GM18861 (cell line): ENCODE measurements at regions not wholly inside any gene's neighbourhood (a gene's known extent, or its start where the extent isn't known, plus 50 kb on each side); places are given as distances from the start of the nearest gene placed in this dataset.
"Not testable (repeated sequence)": the region's sequence is repeated elsewhere in the genome, so short reads cannot be mapped to it uniquely, and the experiment has no call there.

ENCODE experiments used
- ATAC-seq: cut with Tn5 transposase; IDR thresholded peaks from one replicate; pipeline ENCODE4 v1.9.1; 2021; ENCODE audit not compliant: unreplicated experiment

DNA sequence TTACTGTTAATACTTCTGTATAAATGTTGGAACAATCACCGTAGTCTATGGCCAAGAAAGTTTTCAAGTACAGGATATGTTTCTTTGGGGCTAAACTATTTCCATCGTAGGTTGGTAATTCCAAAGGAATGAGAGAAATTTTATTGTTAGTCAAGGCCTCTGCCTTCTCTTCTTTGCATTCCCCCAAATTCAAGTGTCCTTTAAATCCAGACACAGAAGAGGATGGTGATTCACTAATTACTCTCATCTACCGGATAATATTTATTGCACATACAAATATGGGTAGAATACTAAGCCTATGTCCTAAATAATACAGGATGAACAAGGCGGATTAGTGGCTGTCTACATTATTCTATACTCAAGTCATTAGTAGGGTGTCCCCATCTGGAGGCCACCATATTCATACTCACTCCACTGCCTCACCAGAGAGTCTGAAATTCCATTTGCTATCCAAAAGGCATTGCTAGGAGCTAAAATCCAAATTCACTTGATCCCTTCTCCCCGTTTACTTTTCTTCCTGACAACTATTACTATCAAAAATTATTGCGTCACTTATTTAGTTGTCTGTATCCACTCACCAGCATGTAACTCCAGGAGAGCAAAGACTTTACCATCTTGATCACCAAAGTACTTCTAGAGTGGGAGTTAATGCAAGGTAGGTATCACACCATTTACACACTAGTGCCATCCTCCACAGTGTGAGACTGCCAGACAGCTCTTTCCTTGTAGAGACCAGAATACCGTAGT, 82.4 kb upstream of the SGCG start:
- ATAC-seq = no peak

DNA sequence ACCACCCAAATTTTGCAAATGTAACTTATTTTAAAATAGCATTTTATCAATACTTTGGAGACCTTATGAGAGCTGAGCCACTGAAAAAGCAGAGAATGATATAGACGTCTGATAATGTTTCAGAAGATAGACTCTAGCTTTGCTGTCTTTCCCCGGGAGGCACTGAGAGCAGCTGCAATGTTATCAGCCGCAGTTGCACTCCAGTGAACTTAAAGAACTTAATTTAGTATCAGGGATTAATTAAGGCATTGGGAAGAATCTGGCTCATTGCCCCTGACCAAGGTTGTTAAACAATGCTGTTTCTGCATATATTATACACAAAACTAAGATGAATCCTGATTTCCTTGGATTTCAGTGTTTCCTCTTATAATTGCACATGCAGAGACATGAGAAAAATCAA, 75.7 kb upstream of the SGCG start:
- ATAC-seq = no peak

DNA sequence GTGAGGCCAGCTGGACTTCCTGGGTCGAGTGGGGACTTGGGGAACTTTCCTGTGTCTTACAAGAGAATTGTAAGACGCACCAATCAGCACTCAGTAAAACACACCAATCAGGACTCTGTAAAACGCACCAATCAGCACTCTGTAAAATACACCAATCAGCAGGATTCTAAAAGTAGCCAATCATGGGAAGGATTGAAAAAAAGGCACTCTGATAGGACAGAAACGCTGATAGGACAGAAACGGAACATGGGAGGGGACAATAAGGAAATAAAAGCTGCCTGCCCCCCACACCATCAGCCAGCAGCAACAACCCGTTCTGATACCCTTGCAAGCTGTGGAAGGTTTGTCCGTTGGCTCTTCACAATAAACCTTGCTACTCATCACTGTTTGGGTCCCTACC, 73.1 kb upstream of the SGCG start:
- ATAC-seq = no peak

DNA sequence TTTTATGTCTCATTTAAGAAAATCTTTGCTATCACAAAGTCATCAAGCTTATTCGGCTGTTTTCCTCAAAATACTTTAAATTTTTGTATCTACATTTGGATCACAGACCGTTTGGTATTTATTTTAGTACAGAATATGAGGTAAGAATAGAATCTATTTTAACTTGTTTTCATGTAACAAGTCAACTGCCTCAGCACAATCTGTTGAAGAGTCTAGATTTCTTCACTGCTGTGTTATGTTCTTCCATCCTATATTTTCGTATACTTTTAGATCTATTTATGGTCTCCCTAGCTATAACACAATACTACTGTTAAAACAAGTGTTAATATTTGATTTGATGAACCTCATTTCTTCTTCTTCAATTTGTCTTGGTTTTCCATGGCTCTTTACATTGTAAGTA, 61.6 kb upstream of the SGCG start:
- no peak for ATAC-seq

DNA sequence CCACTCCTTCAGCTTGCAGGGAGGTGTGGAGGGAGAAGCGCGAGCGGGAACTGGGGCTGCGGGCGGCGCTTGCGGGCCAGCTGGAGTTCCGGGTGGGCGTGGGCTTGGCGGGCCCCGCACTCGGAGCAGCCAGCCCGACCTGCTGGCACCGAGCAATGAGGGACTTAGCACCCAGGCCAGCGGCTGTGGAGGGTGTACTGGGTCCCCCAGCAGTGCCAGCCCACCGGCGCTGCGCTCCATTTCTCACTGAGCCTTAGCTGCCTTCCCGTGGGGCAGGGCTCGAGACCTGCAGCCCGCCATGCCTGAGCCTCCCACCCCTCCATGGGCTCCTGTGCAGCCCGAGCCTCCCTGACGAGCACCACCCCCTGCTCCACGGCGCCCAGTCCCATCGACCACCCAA, 53.2 kb upstream of the SGCG start:
- not testable (repeated sequence) for ATAC-seq

DNA sequence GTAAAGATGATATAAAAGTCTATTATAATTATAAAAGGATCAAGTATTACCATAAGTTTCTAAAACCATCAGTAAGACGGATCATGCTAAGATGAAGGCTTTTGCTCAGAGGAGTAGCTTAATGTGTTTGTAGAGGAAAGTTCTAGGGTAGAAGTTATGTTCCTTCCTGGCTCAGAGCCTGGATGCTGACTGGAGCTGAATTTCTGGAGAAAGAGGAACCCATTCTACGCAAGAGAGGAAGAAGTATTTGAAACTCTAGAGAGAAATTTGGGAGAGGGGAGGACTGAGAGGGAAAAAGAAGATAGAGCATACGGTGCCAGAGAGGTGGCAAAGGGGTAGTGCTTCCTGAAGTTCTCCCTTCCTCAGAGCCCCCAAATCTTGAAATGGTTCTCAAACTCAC, 51.4 kb upstream of the SGCG start:
- no peak for ATAC-seq
